ENCODE measurements at regions not wholly inside any gene's neighbourhood (a gene's known extent, or its start where the extent isn't known, plus 50 kb on each side); places are given as distances from the start of the nearest gene placed in this dataset.

DNA sequence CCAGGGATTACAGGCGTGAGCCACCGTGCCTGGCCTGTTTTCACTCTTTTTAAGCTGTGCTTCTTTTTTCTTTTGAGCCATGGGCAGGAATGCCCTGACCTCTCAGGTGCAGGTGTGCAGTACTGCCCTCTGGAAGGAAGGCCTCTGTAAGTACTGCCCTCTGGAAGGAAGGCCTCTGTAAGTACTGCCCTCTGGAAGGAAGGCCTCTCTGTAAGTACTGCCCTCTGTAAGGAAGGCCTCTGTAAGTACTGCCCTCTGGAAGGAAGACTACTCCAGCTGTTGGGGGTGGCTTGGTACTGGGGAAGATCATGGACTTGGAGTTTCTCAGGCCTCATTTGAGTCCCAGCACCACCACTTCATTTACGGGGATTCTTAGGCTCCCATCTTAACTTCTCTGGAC lies 248.5 kb upstream of the ID2 start:
- TF ChIP-seq ZNF274 (IDR thresholded peaks at IDR 0.05; ENCODE audit: low read depth, low read length) (no peak), SUZ12 (IDR thresholded peaks at IDR 0.05; ENCODE audit: extremely low read depth, insufficient read depth, insufficient read length) (no peak), YY1 (IDR thresholded peaks at IDR 0.05; ENCODE audit: insufficient read depth, insufficient read length) (no peak)
- Histone ChIP-seq H3K36me3 (ENCODE audit: insufficient read depth, insufficient read length, low read length) (no peaks in the 10 kb centered on the region), H3K4me3 (ENCODE audit: insufficient read length, low read depth) (no peak overlapping the region), H3K4me1 (ENCODE audit: insufficient read depth, insufficient read length) (no peaks in the 10 kb centered on the region), H3K9ac (ENCODE audit: insufficient read length, low read depth) (no peak overlapping the region), H3K9me3 (ENCODE audit: insufficient read depth, low read length) (no peaks in the 10 kb centered on the region), H3K27me3 (ENCODE audit: insufficient read depth, insufficient read length) (no peaks in the 10 kb centered on the region)
- DNase-seq (ENCODE audit: low read depth, low spot score), result no peak

DNA sequence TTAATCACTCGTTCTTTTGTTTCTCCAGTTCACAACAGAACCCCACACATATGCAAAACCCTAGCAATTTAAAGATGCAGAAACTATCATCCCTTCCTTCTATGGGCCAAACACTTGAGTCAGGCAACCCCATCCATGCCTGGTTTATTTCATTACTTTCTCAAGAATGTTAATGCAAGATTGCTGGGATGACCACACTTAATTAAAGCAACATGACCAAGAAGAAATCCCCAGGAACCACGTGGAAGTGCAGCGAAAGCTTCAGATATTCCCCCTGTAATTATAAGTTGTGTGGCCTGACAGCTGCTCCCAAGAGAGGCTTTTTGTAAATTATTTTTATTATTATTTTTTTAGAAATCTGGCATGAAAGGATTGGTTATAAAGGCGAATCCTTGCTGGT lies 246.2 kb upstream of the ID2 start:
- Histone ChIP-seq H3K9ac (ENCODE audit: insufficient read length, low read depth) (no peak overlapping the region), H3K27me3 (ENCODE audit: insufficient read depth, insufficient read length) (no peaks in the 10 kb centered on the region), H3K36me3 (ENCODE audit: insufficient read depth, insufficient read length, low read length) (no peaks in the 10 kb centered on the region), H3K4me1 (ENCODE audit: insufficient read depth, insufficient read length) (no peaks in the 10 kb centered on the region), H3K4me3 (ENCODE audit: insufficient read length, low read depth) (no peak overlapping the region), H3K9me3 (ENCODE audit: insufficient read depth, low read length) (no peaks in the 10 kb centered on the region)
- DNase-seq (ENCODE audit: low read depth, low spot score), result no peak
- TF ChIP-seq ZNF274 (IDR thresholded peaks at IDR 0.05; ENCODE audit: low read depth, low read length), result no peak
- TF ChIP-seq SUZ12 (IDR thresholded peaks at IDR 0.05; ENCODE audit: extremely low read depth, insufficient read depth, insufficient read length), result no peak
- no peak for TF ChIP-seq YY1 (IDR thresholded peaks at IDR 0.05; ENCODE audit: insufficient read depth, insufficient read length)

- TF ChIP-seq ZNF274 (IDR thresholded peaks at IDR 0.05; ENCODE audit: low read depth, low read length), result no peak
- TF ChIP-seq SUZ12 (IDR thresholded peaks at IDR 0.05; ENCODE audit: extremely low read depth, insufficient read depth, insufficient read length), result no peak
- TF ChIP-seq YY1 (IDR thresholded peaks at IDR 0.05; ENCODE audit: insufficient read depth, insufficient read length), result no peak
- H3K4me3 ChIP-seq (ENCODE audit: insufficient read length, low read depth), result no peak overlapping the region
- H3K9me3 ChIP-seq (ENCODE audit: insufficient read depth, low read length), result no peaks in the 10 kb centered on the region
- no peaks in the 10 kb centered on the region for H3K4me1 ChIP-seq (ENCODE audit: insufficient read depth, insufficient read length)
- no peak for DNase-seq (ENCODE audit: low read depth, low spot score)
- no peak overlapping the region for H3K9ac ChIP-seq (ENCODE audit: insufficient read length, low read depth)
- H3K27me3 ChIP-seq (ENCODE audit: insufficient read depth, insufficient read length), result no peaks in the 10 kb centered on the region
- H3K36me3 ChIP-seq (ENCODE audit: insufficient read depth, insufficient read length, low read length), result no peaks in the 10 kb centered on the region
These were observed 245.3 kb upstream of the ID2 start for GRCh38 chr2:8436585-8436984.

- TF ChIP-seq SUZ12 (IDR thresholded peaks at IDR 0.05; ENCODE audit: extremely low read depth, insufficient read depth, insufficient read length) (no peak), YY1 (IDR thresholded peaks at IDR 0.05; ENCODE audit: insufficient read depth, insufficient read length) (no peak), ZNF274 (IDR thresholded peaks at IDR 0.05; ENCODE audit: low read depth, low read length) (no peak)
- H3K9me3 ChIP-seq (ENCODE audit: insufficient read depth, low read length), result no peaks in the 10 kb centered on the region
- H3K4me3 ChIP-seq (ENCODE audit: insufficient read length, low read depth), result no peak overlapping the region
- DNase-seq (ENCODE audit: low read depth, low spot score), result no peak
- no peaks in the 10 kb centered on the region for H3K36me3 ChIP-seq (ENCODE audit: insufficient read depth, insufficient read length, low read length)
- H3K27me3 ChIP-seq (ENCODE audit: insufficient read depth, insufficient read length), result no peaks in the 10 kb centered on the region
- no peaks in the 10 kb centered on the region for H3K4me1 ChIP-seq (ENCODE audit: insufficient read depth, insufficient read length)
- H3K9ac ChIP-seq (ENCODE audit: insufficient read length, low read depth), result no peak overlapping the region
These were observed 244.5 kb upstream of the ID2 start for GRCh38 chr2:8437228-8437948.

GRCh38 chr2:8437949-8438400 lies 243.9 kb upstream of the ID2 start:
- no peaks in the 10 kb centered on the region for H3K9me3 ChIP-seq (ENCODE audit: insufficient read depth, low read length)
- H3K4me3 ChIP-seq (ENCODE audit: insufficient read length, low read depth), result no peak overlapping the region
- DNase-seq (ENCODE audit: low read depth, low spot score), result no peak
- TF ChIP-seq SUZ12 (IDR thresholded peaks at IDR 0.05; ENCODE audit: extremely low read depth, insufficient read depth, insufficient read length) (no peak), ZNF274 (IDR thresholded peaks at IDR 0.05; ENCODE audit: low read depth, low read length) (no peak), YY1 (IDR thresholded peaks at IDR 0.05; ENCODE audit: insufficient read depth, insufficient read length) (no peak)
- H3K36me3 ChIP-seq (ENCODE audit: insufficient read depth, insufficient read length, low read length), result no peaks in the 10 kb centered on the region
- H3K9ac ChIP-seq (ENCODE audit: insufficient read length, low read depth), result no peak overlapping the region
- no peaks in the 10 kb centered on the region for H3K27me3 ChIP-seq (ENCODE audit: insufficient read depth, insufficient read length)
- no peaks in the 10 kb centered on the region for H3K4me1 ChIP-seq (ENCODE audit: insufficient read depth, insufficient read length)

- H3K4me3 ChIP-seq (ENCODE audit: insufficient read length, low read depth), result no peak overlapping the region
- no peak overlapping the region for H3K9ac ChIP-seq (ENCODE audit: insufficient read length, low read depth)
- H3K36me3 ChIP-seq (ENCODE audit: insufficient read depth, insufficient read length, low read length), result no peaks in the 10 kb centered on the region
- no peaks in the 10 kb centered on the region for H3K9me3 ChIP-seq (ENCODE audit: insufficient read depth, low read length)
- no peak for DNase-seq (ENCODE audit: low read depth, low spot score)
- no peaks in the 10 kb centered on the region for H3K4me1 ChIP-seq (ENCODE audit: insufficient read depth, insufficient read length)
- no peaks in the 10 kb centered on the region for H3K27me3 ChIP-seq (ENCODE audit: insufficient read depth, insufficient read length)
- TF ChIP-seq SUZ12 (IDR thresholded peaks at IDR 0.05; ENCODE audit: extremely low read depth, insufficient read depth, insufficient read length) (no peak), YY1 (IDR thresholded peaks at IDR 0.05; ENCODE audit: insufficient read depth, insufficient read length) (no peak), ZNF274 (IDR thresholded peaks at IDR 0.05; ENCODE audit: low read depth, low read length) (no peak)
These were observed 243.4 kb upstream of the ID2 start for GRCh38 chr2:8438476-8438875.

GRCh38 chr2:8438996-8439395 lies 242.9 kb upstream of the ID2 start:
- no peak for DNase-seq (ENCODE audit: low read depth, low spot score)
- H3K4me1 ChIP-seq (ENCODE audit: insufficient read depth, insufficient read length), result no peaks in the 10 kb centered on the region
- H3K9me3 ChIP-seq (ENCODE audit: insufficient read depth, low read length), result no peaks in the 10 kb centered on the region
- H3K36me3 ChIP-seq (ENCODE audit: insufficient read depth, insufficient read length, low read length), result no peaks in the 10 kb centered on the region
- no peak for TF ChIP-seq ZNF274 (IDR thresholded peaks at IDR 0.05; ENCODE audit: low read depth, low read length)
- no peak for TF ChIP-seq SUZ12 (IDR thresholded peaks at IDR 0.05; ENCODE audit: extremely low read depth, insufficient read depth, insufficient read length)
- TF ChIP-seq YY1 (IDR thresholded peaks at IDR 0.05; ENCODE audit: insufficient read depth, insufficient read length), result no peak
- no peak overlapping the region for H3K4me3 ChIP-seq (ENCODE audit: insufficient read length, low read depth)
- no peaks in the 10 kb centered on the region for H3K27me3 ChIP-seq (ENCODE audit: insufficient read depth, insufficient read length)
- H3K9ac ChIP-seq (ENCODE audit: insufficient read length, low read depth), result no peak overlapping the region

Data from NT2/D1 (cell line).